ENCODE measurements at regions not wholly inside any gene's neighbourhood (a gene's known extent, or its start where the extent isn't known, plus 50 kb on each side); places are given as distances from the start of the nearest gene placed in this dataset.

DNA sequence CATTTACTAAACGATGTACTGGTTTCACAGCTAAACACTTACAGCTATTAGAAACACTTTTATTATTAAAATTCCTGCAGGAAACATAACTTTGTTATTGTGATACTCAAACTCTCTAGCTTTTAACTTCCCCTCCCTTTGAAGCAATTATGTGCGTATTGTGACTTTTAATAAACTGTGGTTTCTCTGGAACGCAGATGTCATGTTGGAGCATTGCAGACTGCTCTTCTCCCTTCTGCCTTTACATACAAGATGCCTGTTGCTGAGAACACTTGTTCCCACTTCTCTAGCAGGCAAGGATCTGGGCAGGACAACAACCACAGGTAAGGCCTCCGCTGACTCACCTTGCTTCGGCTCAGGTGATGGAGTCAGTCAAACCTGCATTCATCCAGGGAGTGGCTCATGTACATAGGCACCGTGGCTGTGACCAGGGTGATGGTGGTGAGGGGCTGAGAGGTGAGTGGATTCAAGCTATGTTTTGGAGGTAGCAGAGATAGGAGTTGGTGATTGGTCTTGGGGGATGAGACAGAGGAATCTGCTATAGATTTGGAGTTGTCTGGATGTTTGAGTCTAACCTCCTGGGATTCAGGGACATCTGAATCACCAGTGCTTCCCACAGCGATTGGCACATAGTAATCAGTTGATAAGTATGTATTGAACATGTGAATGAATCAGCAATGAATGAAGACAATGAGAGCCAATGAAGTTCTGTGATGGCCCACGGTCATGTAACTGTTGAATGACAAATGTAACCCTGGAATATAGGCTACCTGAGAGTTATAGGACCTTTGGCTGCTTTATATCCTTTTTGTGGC lies 106.0 kb downstream of the ADAMTS15 start:
- Mint-ChIP-seq H3K36me3 (ENCODE audit: insufficient read depth in 1 of 3, low read depth in 3 of 3) (no peaks in the 10 kb centered on the region), H3K4me3 (no peak overlapping the region), H3K27me3 (ENCODE audit: low read depth) (no peaks in the 10 kb centered on the region; the same call in 1 of the 2 replicates), H3K4me1 (peaks cover 3 to 10% of the 10 kb centered on the region in 2 experiments), H3K27ac (no peak overlapping the region), H3K9me3 (no peaks in the 10 kb centered on the region; a peak in 2 of 5 replicates)
- Histone ChIP-seq H4K20me1 (ENCODE audit: control insufficient read depth, insufficient read depth, insufficient read length) (no peaks in the 10 kb centered on the region), H3K14ac (ENCODE audit: insufficient read depth, low read length) (no peak overlapping the region), H3K18ac (ENCODE audit: insufficient read length, low read depth, low read length) (no peak overlapping the region), H3K23me2 (ENCODE audit: insufficient read length, low read depth, low read length, poor library complexity, severe bottlenecking) (no peaks in the 10 kb centered on the region), H3T11ph (ENCODE audit: low read length) (no peak overlapping the region), H3K9me3 (ENCODE audit: control insufficient read depth, low read depth, low read length) (no peaks in the 10 kb centered on the region), H3K4me1 (ENCODE audit: insufficient read depth, low read length) (no peaks in the 10 kb centered on the region; the same call in 1 of the 2 replicates), H2BK12ac (ENCODE audit: insufficient read length, low read depth, low read length) (no peak overlapping the region), H3K23ac (ENCODE audit: insufficient read length, low read depth, low read length) (no peak overlapping the region), H3K56ac (ENCODE audit: insufficient read length, low read depth, low read length) (no peak overlapping the region), H4K8ac (replicated peaks; ENCODE audit: insufficient read length, low read depth, low read length) (no peak overlapping the region), H2AK5ac (ENCODE audit: insufficient read length, low read length) (no peak overlapping the region), H2BK120ac (ENCODE audit: low read depth, low read length, poor library complexity, severe bottlenecking) (no peak overlapping the region), H2BK5ac (ENCODE audit: insufficient read length, low read length) (no peak overlapping the region), H3K4me2 (ENCODE audit: insufficient read depth, insufficient read length, low read length) (no peak overlapping the region), H3K79me2 (ENCODE audit: insufficient read depth, low read length) (no peaks in the 10 kb centered on the region), H2BK15ac (ENCODE audit: low read depth, low read length) (no peak overlapping the region), H3K79me1 (ENCODE audit: insufficient read depth, low read depth, low read length, poor library complexity, severe bottlenecking) (no peaks in the 10 kb centered on the region), H3K27ac (ENCODE audit: insufficient read length, low read depth, low read length) (no peak overlapping the region), H4K91ac (ENCODE audit: insufficient read length, low read depth, low read length) (no peak overlapping the region), H3K27me3 (ENCODE audit: insufficient read depth, low read length) (no peaks in the 10 kb centered on the region), H3K9ac (ENCODE audit: extremely low read depth, insufficient read length, low read length) (no peak overlapping the region), H3K4ac (ENCODE audit: low read depth, low read length) (no peak overlapping the region), H4K5ac (ENCODE audit: insufficient read length, low read depth, low read length) (no peak overlapping the region), H2BK20ac (ENCODE audit: low read depth, low read length, poor library complexity, severe bottlenecking) (no peak overlapping the region), H2AFZ (ENCODE audit: low read length) (no peak overlapping the region)
- no CpG with 5 or more reads among the region's 8 CpGs for WGBS (ENCODE audit: extremely low coverage, insufficient read length, low lambda C conversion rate)
- DNase-seq: no peak
- TF ChIP-seq, protein P1, sequence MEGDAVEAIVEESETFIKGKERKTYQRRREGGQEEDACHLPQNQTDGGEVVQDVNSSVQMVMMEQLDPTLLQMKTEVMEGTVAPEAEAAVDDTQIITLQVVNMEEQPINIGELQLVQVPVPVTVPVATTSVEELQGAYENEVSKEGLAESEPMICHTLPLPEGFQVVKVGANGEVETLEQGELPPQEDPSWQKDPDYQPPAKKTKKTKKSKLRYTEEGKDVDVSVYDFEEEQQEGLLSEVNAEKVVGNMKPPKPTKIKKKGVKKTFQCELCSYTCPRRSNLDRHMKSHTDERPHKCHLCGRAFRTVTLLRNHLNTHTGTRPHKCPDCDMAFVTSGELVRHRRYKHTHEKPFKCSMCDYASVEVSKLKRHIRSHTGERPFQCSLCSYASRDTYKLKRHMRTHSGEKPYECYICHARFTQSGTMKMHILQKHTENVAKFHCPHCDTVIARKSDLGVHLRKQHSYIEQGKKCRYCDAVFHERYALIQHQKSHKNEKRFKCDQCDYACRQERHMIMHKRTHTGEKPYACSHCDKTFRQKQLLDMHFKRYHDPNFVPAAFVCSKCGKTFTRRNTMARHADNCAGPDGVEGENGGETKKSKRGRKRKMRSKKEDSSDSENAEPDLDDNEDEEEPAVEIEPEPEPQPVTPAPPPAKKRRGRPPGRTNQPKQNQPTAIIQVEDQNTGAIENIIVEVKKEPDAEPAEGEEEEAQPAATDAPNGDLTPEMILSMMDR (conservative IDR thresholded peaks at IDR 0.05): no peak

Data from H9 (cell line).